Natural killer cell (primary cell): ENCODE measurements at regions not wholly inside any gene's neighbourhood (a gene's known extent, or its start where the extent isn't known, plus 50 kb on each side); places are given as distances from the start of the nearest gene placed in this dataset.

ENCODE experiments used
- ATAC-seq, 3 donors: fragments of 150-1000 bp in 2 of 3; fragments of 200-7000 bp in 1 of 3; cut with Tn5 transposase; 1 replicate in 1 of 3; 2 replicates in 2 of 3; pipeline ENCODE4 v1.10.0; 2021; ENCODE audit warnings: mild to moderate bottlenecking in 2 of 3, moderate library complexity in 2 of 3
- DNase-seq, 2 donors: peaks; one replicate each; pipeline versions ENCODE4 v3.0.0 to v3.0.0-alpha.2; 2013 to 2021; ENCODE audit warnings: mixed read lengths in 1 of 2
- H3K27ac ChIP-seq: one replicate; pipeline ENCODE4 v1.5.1; 2013; ENCODE audit warnings: mild to moderate bottlenecking, low read length
- H3K27me3 ChIP-seq: one replicate; pipeline ENCODE4 v1.6.1; 2013; ENCODE audit warnings: low read length; ENCODE audit not compliant: control insufficient read depth, insufficient read depth
- H3K36me3 ChIP-seq: one replicate; pipeline ENCODE4 v1.6.1; 2013; ENCODE audit warnings: low read length; ENCODE audit not compliant: control insufficient read depth, insufficient read depth
- H3K4me1 ChIP-seq: one replicate; pipeline ENCODE4 v1.6.1; 2013; ENCODE audit warnings: low read length; ENCODE audit not compliant: control insufficient read depth, insufficient read depth
- H3K4me3 ChIP-seq: one replicate; pipeline ENCODE4 v1.5.1; 2013; ENCODE audit warnings: low read length
- H3K9me3 ChIP-seq: one replicate; pipeline ENCODE4 v1.6.1; 2013; ENCODE audit warnings: low read length; ENCODE audit not compliant: control insufficient read depth, insufficient read depth
- H3K27ac Mint-ChIP-seq, 2 donors: one replicate each; pipeline ENCODE4 v1.8.0; 2022; ENCODE audit warnings: mild to moderate bottlenecking in 2 of 2, mixed read lengths in 2 of 2, moderate library complexity in 1 of 2
- H3K27me3 Mint-ChIP-seq, 2 donors: one replicate each; pipeline ENCODE4 v1.8.0; 2022; ENCODE audit warnings: low read depth in 2 of 2, mixed read lengths in 2 of 2
- H3K36me3 Mint-ChIP-seq: one replicate; pipeline ENCODE4 v1.8.0; 2022; ENCODE audit warnings: mixed read lengths
- H3K4me1 Mint-ChIP-seq, 2 donors: one replicate each; pipeline ENCODE4 v1.8.0; 2022; ENCODE audit warnings: mixed read lengths in 2 of 2
- H3K4me3 Mint-ChIP-seq: one replicate; pipeline ENCODE4 v1.8.0; 2022; ENCODE audit warnings: mild to moderate bottlenecking, moderate library complexity, mixed read lengths
- H3K9me3 Mint-ChIP-seq, 2 donors: one replicate each; pipeline ENCODE4 v1.8.0; 2022; ENCODE audit warnings: mixed read lengths in 2 of 2
- WGBS: methylation state at CpG from one replicate; pipeline ENCODE4 v1.1.7; 2013; ENCODE audit warnings: missing lambda C conversion rate; ENCODE audit not compliant: insufficient coverage; 5-methylcytosine and 5-hydroxymethylcytosine counted together
- intact Hi-C: fragments of 100-400 bp; cut with micrococcal nuclease; formaldehyde crosslinking; loops from one replicate; pipeline ENCODE4 v1.14.2; 2022
- TF ChIP-seq, protein P1 (sequence below): fragments of 200-600 bp; IDR thresholded peaks from one replicate; pipeline ENCODE4 v1.8.0; 2022; ENCODE audit warnings: antibody characterized with exemption

- intact Hi-C loops = no loop called here
- Mint-ChIP-seq H3K4me1 (no peaks in the 10 kb centered on the region), H3K27me3 (peaks cover 0 to 2% of the 10 kb centered on the region in 2 donors), H3K9me3 (peaks cover 11 to 12% of the 10 kb centered on the region in 2 donors), H3K36me3 (no peaks in the 10 kb centered on the region), H3K4me3 (no peak overlapping the region), H3K27ac (no peak overlapping the region)
- DNase-seq (no peak), ATAC-seq (no peak)
- TF ChIP-seq, protein P1, sequence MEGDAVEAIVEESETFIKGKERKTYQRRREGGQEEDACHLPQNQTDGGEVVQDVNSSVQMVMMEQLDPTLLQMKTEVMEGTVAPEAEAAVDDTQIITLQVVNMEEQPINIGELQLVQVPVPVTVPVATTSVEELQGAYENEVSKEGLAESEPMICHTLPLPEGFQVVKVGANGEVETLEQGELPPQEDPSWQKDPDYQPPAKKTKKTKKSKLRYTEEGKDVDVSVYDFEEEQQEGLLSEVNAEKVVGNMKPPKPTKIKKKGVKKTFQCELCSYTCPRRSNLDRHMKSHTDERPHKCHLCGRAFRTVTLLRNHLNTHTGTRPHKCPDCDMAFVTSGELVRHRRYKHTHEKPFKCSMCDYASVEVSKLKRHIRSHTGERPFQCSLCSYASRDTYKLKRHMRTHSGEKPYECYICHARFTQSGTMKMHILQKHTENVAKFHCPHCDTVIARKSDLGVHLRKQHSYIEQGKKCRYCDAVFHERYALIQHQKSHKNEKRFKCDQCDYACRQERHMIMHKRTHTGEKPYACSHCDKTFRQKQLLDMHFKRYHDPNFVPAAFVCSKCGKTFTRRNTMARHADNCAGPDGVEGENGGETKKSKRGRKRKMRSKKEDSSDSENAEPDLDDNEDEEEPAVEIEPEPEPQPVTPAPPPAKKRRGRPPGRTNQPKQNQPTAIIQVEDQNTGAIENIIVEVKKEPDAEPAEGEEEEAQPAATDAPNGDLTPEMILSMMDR = no peak
- Histone ChIP-seq H3K27ac (no peak overlapping the region), H3K4me1 (no peaks in the 10 kb centered on the region), H3K36me3 (no peaks in the 10 kb centered on the region), H3K27me3 (no peaks in the 10 kb centered on the region), H3K4me3 (no peak overlapping the region), H3K9me3 (no peaks in the 10 kb centered on the region)
- WGBS = 67% methylated on average over 1 of the region's 1 CpG
Observed at GRCh38 chr12:28065889-28066630, 93.5 kb upstream of the PTHLH start.

DNA sequence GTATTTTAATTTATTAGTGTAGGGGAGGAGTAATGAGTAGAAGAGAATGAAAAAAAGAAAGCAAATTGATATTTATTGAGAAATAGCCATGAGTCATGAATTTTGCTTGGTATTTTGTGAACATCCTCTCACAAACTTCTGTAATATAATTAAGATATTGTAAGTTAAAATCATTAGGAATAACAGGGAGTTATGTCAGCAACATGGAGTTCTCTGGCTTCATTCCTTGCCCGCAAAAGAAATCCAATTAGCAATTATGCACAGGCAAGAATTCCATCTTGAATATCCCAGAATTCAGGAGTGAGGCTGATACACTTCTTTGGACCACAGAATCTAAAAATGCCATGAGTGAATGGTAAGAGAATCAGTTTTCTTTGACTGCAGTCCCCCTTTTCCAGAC, 94.3 kb upstream of the PTHLH start:
- H3K4me1 ChIP-seq = no peaks in the 10 kb centered on the region
- no peak overlapping the region for H3K4me3 Mint-ChIP-seq
- no peak for DNase-seq
- peaks cover 0 to 2% of the 10 kb centered on the region in 2 donors for H3K27me3 Mint-ChIP-seq
- ATAC-seq = no peak
- TF ChIP-seq, protein P1 = no peak
- intact Hi-C loops = no loop called here
- H3K36me3 Mint-ChIP-seq = no peaks in the 10 kb centered on the region
- no peak overlapping the region for H3K27ac ChIP-seq
- H3K4me3 ChIP-seq = no peak overlapping the region
- no peaks in the 10 kb centered on the region for H3K36me3 ChIP-seq
- no peaks in the 10 kb centered on the region for H3K9me3 ChIP-seq
- no peaks in the 10 kb centered on the region for H3K27me3 ChIP-seq
- H3K9me3 Mint-ChIP-seq = peaks cover 10 to 12% of the 10 kb centered on the region in 2 donors
- 100% methylated on average over 1 of the region's 1 CpG for WGBS
- H3K4me1 Mint-ChIP-seq = no peaks in the 10 kb centered on the region
- no peak overlapping the region for H3K27ac Mint-ChIP-seq

- Mint-ChIP-seq H3K27ac (no peak overlapping the region), H3K4me1 (no peaks in the 10 kb centered on the region), H3K36me3 (peaks cover 12% of the 10 kb centered on the region), H3K9me3 (peaks cover 10 to 12% of the 10 kb centered on the region in 2 donors), H3K27me3 (no peaks in the 10 kb centered on the region), H3K4me3 (no peak overlapping the region)
- Histone ChIP-seq H3K27me3 (no peaks in the 10 kb centered on the region), H3K9me3 (no peaks in the 10 kb centered on the region), H3K4me3 (no peak overlapping the region), H3K36me3 (no peaks in the 10 kb centered on the region), H3K4me1 (no peaks in the 10 kb centered on the region), H3K27ac (no peak overlapping the region)
- intact Hi-C loops = no loop called here
- TF ChIP-seq, protein P1 = no peak
- DNase-seq (no peak), ATAC-seq (no peak)
Observed at GRCh38 chr12:28068467-28068866, 95.9 kb upstream of the PTHLH start.

GRCh38 chr12:28079539-28079938, 107.0 kb upstream of the PTHLH start:
- no peaks in the 10 kb centered on the region for H3K4me1 Mint-ChIP-seq
- ATAC-seq = no peak
- TF ChIP-seq, protein P1 = no peak

More at GRCh38 chr12:28079539-28079938, 107.0 kb upstream of the PTHLH start:
- Histone ChIP-seq H3K4me1 (no peaks in the 10 kb centered on the region), H3K9me3 (no peaks in the 10 kb centered on the region), H3K27me3 (no peaks in the 10 kb centered on the region), H3K27ac (no peak overlapping the region), H3K36me3 (no peaks in the 10 kb centered on the region), H3K4me3 (no peak overlapping the region)
- peaks cover under 1 to 3% of the 10 kb centered on the region in 2 donors for H3K9me3 Mint-ChIP-seq
- intact Hi-C loops = no loop called here
- H3K27ac Mint-ChIP-seq = no peak overlapping the region
- no peaks in the 10 kb centered on the region for H3K36me3 Mint-ChIP-seq
- DNase-seq = no peak
- no peak overlapping the region for H3K4me3 Mint-ChIP-seq
- H3K27me3 Mint-ChIP-seq = no peaks in the 10 kb centered on the region
